HG03558 (cell line): ENCODE measurements at regions not wholly inside any gene's neighbourhood (a gene's known extent, or its start where the extent isn't known, plus 50 kb on each side); places are given as distances from the start of the nearest gene placed in this dataset.

ENCODE experiments used
- ATAC-seq: cut with Tn5 transposase; IDR thresholded peaks from one replicate; pipeline ENCODE4 v1.9.1; 2021; ENCODE audit warnings: moderate number of reproducible peaks; ENCODE audit not compliant: unreplicated experiment; ENCODE audit errors: extremely low read depth

DNA sequence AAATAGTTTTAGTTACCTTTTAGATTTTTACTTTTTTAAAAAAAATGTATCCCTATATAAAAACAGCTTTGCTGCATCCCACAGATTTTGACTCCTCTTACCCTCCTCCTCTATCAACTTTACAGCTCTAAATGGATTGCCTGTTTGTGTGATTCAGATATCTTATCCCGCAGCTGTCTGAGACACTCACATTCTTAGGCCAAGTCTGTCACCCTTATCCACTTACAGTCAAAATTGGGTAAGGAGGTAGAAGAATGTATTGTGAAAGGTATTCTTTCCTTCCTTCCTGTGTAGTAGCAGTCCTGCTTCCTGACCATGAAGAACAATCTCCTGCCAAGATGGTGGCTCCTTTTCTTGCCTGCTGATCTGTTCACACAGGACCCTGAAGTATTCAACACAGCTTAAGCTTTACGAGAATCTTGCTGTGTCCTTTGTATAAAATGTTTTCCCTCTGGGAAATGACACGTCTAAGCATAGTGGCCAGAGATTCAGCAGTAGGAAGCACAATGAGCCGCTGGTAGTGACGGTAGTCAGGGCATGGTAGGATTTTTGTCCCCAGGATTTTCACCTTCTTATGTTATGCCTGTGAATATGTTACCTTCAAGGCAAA is 67.7 kb upstream of the ST8SIA4 start:
- no peak for ATAC-seq

GRCh38 chr5:100965291-100965690 is 62.2 kb upstream of the ST8SIA4 start:
- no peak for ATAC-seq
